HG03457 (cell line): ENCODE measurements at regions not wholly inside any gene's neighbourhood (a gene's known extent, or its start where the extent isn't known, plus 50 kb on each side); places are given as distances from the start of the nearest gene placed in this dataset.
"Not testable (repeated sequence)": the region's sequence is repeated elsewhere in the genome, so short reads cannot be mapped to it uniquely, and the experiment has no call there.

Experiments used
- ATAC-seq: cut with Tn5 transposase; IDR thresholded peaks from one replicate; pipeline ENCODE4 v1.9.1; 2021; ENCODE audit warnings: moderate number of reproducible peaks; ENCODE audit not compliant: unreplicated experiment

- ATAC-seq = not testable (repeated sequence)
Observed at GRCh38 chr5:99471726-99472125, 542.9 kb upstream of the CHD1 start.

DNA sequence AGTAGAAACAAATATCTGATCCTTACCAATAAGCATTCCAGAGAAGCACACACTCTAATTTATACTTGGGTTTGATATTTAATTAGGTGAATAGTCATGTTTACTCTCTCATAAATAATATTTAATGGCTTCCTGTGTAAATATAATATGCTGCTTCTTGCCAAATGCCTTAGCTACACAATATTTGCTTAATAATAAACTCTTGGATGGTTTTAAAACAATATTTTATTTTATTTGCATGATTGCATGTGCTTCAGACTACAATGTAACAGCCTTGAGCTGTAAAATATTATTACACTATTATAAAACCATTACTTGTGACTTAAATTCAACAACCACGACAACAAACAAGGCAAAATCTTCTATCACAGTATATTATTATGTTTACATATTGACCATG, 542.4 kb upstream of the CHD1 start:
- ATAC-seq = not testable (repeated sequence)

DNA sequence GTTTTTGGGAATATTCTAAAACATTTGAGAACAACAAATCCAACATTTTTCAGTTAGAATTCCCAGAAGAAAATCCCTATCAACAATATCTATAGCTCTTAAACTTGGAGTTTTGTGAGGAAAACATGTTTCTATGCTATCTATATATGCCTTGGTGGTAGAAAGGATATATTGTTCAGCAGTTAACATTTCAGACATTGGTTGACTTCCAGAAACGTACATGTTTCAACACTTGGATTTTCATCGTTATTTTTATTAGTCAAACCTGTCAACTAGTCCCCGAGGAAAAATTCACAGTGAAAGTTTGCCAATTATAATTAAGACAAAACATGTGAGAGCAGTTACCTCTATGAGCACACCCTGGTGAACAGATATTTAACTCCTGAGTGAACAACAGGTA, 541.8 kb upstream of the CHD1 start:
- not testable (repeated sequence) for ATAC-seq

- no peak for ATAC-seq
Observed at GRCh38 chr5:99460701-99461100, 531.9 kb upstream of the CHD1 start.

- ATAC-seq = no peak
Observed at GRCh38 chr5:99453196-99453595, 524.4 kb upstream of the CHD1 start.

DNA sequence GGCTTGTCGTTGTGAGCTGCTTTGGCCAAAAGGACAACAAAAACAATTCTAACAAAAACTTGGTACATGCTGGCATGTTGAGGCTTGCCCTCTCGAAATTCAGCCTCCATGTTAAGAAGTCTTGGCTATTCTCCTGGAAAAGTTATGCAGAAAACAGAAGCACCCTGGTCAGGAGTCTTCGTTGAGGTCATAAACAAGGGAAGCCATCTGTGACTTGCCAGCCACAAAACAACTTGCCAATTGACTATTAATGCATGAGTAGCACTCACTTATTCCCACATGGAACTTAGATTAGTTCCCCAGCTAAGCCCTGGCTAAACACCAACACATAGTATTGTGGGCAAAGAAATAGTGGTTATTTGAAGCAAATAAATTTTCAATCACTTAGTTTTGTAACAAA, 521.0 kb upstream of the CHD1 start:
- ATAC-seq = no peak

DNA sequence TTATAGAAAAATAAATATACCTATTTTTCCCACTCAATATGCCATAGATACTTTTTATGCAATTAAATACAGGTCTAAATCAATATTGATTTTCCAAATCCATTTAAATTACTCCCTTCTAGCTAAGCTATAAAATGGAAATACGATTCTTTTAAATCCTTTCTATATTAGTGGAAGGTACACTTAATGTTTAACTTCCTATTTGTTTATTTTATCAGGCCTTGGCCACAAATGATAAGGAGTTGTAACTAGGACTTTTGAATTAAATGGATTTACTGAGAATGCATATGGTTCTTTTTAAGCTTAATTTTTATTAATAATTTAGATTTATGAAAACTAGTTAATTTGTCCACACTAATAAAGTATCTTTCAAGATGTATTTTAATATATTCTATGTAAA, 517.0 kb upstream of the CHD1 start:
- no peak for ATAC-seq

- ATAC-seq = no peak
Observed at GRCh38 chr5:99441235-99441634, 512.4 kb upstream of the CHD1 start.

GRCh38 chr5:99438619-99439018, 509.8 kb upstream of the CHD1 start:
- ATAC-seq = no peak

GRCh38 chr5:99437986-99438385, 509.2 kb upstream of the CHD1 start:
- no peak for ATAC-seq

GRCh38 chr5:99423396-99423795, 494.6 kb upstream of the CHD1 start:
- not testable (repeated sequence) for ATAC-seq

GRCh38 chr5:99418640-99419039, 489.8 kb upstream of the CHD1 start:
- ATAC-seq = not testable (repeated sequence)

- not testable (repeated sequence) for ATAC-seq
Observed at GRCh38 chr5:99410386-99410785, 481.6 kb upstream of the CHD1 start.

GRCh38 chr5:99404764-99405302, 476.0 kb upstream of the CHD1 start:
- ATAC-seq = not testable (repeated sequence)

- ATAC-seq = not testable (repeated sequence)
Observed at GRCh38 chr5:99400571-99400970, 471.8 kb upstream of the CHD1 start.

DNA sequence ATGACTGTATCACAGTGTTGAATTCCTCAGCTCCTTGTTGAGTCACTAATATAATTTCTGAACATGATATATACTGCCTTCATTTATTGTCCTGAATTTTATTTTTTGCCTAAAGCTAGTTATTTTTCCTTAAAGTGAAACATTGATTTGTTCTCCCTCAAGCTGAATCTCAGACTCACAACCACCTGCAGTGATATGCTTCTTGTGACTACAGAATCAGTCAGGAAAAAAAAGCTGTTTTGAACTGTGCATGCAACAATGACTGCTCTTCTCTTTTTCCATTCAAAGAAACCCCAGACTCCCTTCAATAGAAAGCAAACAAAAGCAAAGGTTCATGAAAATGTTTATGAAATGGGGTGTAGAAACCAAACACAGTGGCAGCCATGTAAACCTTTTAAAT, 470.2 kb upstream of the CHD1 start:
- ATAC-seq = no peak

- ATAC-seq = no peak
Observed at GRCh38 chr5:99386406-99387077, 457.7 kb upstream of the CHD1 start.

DNA sequence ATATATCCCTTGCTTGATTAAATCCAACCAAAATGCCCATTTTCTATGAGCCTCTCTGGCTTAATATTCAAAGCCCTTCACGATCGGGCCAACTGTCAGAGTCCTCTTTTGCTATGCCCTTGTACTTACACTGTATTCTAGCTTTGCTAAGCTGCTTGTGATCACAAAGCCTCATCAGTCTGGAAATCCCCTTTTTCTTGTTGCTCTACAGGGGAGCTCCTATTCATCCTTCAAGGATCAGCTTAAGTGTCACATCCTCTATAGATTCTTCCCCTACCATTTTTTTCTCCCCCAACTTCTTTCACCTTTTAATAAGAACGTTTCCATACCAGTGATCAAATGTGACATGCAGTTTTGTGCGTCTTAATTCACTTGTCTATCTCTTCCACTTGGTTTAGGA, 450.4 kb upstream of the CHD1 start:
- ATAC-seq = no peak

DNA sequence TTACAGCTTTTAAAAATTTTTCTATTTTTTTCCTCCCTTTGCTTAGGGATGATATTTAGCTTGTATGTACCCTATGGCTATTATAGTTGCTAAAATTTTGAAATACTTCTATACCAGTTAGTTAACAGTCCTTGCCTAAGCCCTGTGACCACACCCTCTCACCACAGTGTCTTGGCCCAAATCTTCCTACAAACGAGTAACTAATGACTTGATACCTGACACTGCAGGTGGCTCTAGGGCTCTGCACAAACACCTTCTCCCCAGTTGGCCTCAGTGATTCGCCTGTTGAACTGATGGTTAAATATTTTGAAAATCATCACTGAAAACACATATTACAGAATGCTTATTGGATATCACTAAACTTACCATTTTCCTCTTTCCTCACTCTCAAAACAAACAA, 449.6 kb upstream of the CHD1 start:
- no peak for ATAC-seq

DNA sequence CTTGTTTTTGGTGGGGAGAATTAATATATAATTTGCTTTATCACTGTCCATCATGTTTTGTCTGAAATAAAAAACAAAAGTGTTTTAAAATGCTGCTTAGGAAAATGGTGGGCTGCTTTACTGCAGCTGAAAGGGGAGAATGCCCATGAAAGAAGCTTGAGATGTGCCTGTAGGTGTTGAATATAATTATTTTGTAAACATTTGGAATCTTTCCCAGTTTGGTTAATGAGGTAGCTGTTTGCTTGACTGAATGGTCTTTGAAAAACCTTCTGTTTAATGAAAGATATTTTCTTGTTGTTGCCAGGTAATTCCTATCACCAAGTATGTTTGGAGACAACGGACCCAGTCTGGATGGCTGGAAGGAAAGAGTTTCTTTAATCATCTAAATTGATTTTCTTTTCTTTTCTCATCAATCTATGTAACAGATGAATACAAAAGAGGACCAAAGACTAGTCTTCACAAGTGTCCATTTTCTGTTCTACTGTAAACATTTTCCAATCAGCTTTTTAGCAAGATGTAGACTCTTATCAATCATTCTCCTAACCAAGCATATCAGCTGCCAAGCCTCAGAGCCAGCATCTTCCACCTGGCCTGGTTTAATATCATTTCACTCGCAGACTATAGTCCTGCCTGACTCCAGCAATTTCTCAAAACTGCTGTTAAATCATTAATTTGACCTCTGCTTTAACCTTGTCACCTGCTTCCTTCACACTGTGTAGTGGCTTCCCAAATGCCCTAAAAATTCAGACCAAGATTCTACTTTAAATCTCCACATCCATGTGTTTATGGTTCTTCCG, 441.2 kb upstream of the CHD1 start:
- no peak for ATAC-seq

DNA sequence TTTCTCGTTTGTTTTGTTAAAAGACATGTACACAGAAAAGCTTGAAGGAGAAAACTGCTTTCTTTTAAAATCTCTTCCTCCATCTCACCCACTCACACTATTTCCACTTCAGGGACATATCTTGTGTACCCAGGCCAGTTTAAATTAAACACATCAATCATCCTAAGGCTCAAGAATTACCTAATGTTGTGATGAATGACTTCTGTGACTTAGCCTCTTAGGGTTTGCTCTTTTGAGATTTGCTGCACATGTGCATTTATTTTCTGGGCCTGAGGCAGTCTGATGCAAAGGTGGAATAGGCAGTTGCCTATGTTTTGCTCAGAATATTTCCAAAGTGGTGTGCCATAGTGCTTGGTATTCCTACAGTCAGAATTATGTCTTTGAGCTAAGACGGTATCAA, 439.9 kb upstream of the CHD1 start:
- ATAC-seq = no peak

DNA sequence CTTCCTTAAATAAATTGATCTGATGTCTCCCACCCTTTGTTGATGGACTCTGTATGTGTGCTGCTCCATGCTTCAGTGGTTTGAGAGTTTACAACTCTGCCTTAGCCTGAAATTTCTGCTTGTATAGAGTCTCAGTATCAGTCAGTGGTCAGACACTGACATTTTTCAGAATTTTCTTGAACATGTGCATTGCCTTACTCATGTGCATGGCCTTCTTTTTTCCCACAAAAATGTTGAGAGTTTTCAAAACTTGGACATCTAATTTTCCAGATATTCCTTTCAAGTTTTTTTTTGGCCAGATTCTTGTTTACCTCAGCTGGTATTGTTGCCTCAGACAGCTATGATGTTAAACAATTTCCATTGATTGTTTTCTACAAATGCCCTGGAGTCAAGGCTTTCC, 427.1 kb upstream of the CHD1 start:
- ATAC-seq = no peak
